ENCODE measurements at regions not wholly inside any gene's neighbourhood (a gene's known extent, or its start where the extent isn't known, plus 50 kb on each side); places are given as distances from the start of the nearest gene placed in this dataset.

- Histone ChIP-seq H3K9me3 (no peaks in the 10 kb centered on the region), H3K4me1 (no peaks in the 10 kb centered on the region), H3K36me3 (no peaks in the 10 kb centered on the region), H3K4me3 (no peak overlapping the region), H3K27me3 (replicated peaks in 1 of 7) (no peaks in the 10 kb centered on the region), H3K27ac (no peak overlapping the region)
- 76 to 81% (median 78%) methylated on average over 4 of the region's 4 CpGs for WGBS, 5 donors
- TF ChIP-seq CTCF (IDR thresholded peaks at IDR 0.05 in 8 of 11, conservative IDR thresholded peaks at IDR 0.05 in 3 of 11) (no peak), POLR2A (IDR thresholded peaks at IDR 0.05) (no peak), POLR2AphosphoS5 (IDR thresholded peaks at IDR 0.05) (no peak)
- intact Hi-C loops (cut with DNase I; ENCODE audit: low total_unique reads): no loop called here
- DNase-seq: no peak
Measured at GRCh38 chrX:36581030-36581429, 427.1 kb upstream of the FAM47C start.

- no peaks in the 10 kb centered on the region for H3K9me3 ChIP-seq
- H3K4me1 ChIP-seq: no peaks in the 10 kb centered on the region
- 83 to 94% (median 87%) methylated on average over 5 to 6 of the region's 6 CpGs for WGBS, 5 donors
- no peak overlapping the region for H3K27ac ChIP-seq
- H3K4me3 ChIP-seq: no peak overlapping the region
- no peaks in the 10 kb centered on the region for H3K36me3 ChIP-seq
- H3K27me3 ChIP-seq (replicated peaks in 1 of 7): no peaks in the 10 kb centered on the region
- no peak for DNase-seq
- intact Hi-C loops (cut with DNase I; ENCODE audit: low total_unique reads): no loop called here
- TF ChIP-seq POLR2A (IDR thresholded peaks at IDR 0.05): no peak
- no peak for TF ChIP-seq CTCF (IDR thresholded peaks at IDR 0.05 in 8 of 11, conservative IDR thresholded peaks at IDR 0.05 in 3 of 11)
- TF ChIP-seq POLR2AphosphoS5 (IDR thresholded peaks at IDR 0.05): no peak
Measured at GRCh38 chrX:36583674-36584073, 424.5 kb upstream of the FAM47C start.

GRCh38 chrX:36609616-36610585 is 398.3 kb upstream of the FAM47C start:
- no peaks in the 10 kb centered on the region for H3K4me1 ChIP-seq
- DNase-seq: no peak
- H3K36me3 ChIP-seq: no peaks in the 10 kb centered on the region
- peaks cover 0 to 5% (median 0%) of the 10 kb centered on the region in 7 donors for H3K27me3 ChIP-seq (replicated peaks in 1 of 7)
- no peak overlapping the region for H3K4me3 ChIP-seq
- no peaks in the 10 kb centered on the region for H3K9me3 ChIP-seq
- intact Hi-C loops (cut with DNase I; ENCODE audit: low total_unique reads): no loop called here
- WGBS, 5 donors: 53 to 71% (median 66%) methylated on average over 4 of the region's 4 CpGs
- no peak overlapping the region for H3K27ac ChIP-seq
- TF ChIP-seq CTCF (IDR thresholded peaks at IDR 0.05 in 8 of 11, conservative IDR thresholded peaks at IDR 0.05 in 3 of 11): no peak
- no peak for TF ChIP-seq POLR2A (IDR thresholded peaks at IDR 0.05)
- no peak for TF ChIP-seq POLR2AphosphoS5 (IDR thresholded peaks at IDR 0.05)

GRCh38 chrX:36626898-36627297 is 381.3 kb upstream of the FAM47C start:
- Histone ChIP-seq H3K27ac (no peak overlapping the region), H3K36me3 (no peaks in the 10 kb centered on the region), H3K9me3 (no peaks in the 10 kb centered on the region), H3K4me3 (no peak overlapping the region), H3K4me1 (no peaks in the 10 kb centered on the region), H3K27me3 (replicated peaks in 1 of 7) (peaks cover 0 to 3% (median 0%) of the 10 kb centered on the region in 7 donors)
- intact Hi-C loops (cut with DNase I; ENCODE audit: low total_unique reads): no loop called here
- DNase-seq: no peak
- no peak for TF ChIP-seq POLR2AphosphoS5 (IDR thresholded peaks at IDR 0.05)
- no peak for TF ChIP-seq POLR2A (IDR thresholded peaks at IDR 0.05)
- TF ChIP-seq CTCF (IDR thresholded peaks at IDR 0.05 in 8 of 11, conservative IDR thresholded peaks at IDR 0.05 in 3 of 11): no peak
- 45 to 68% (median 49%) methylated on average over 2 of the region's 2 CpGs for WGBS, 5 donors
